Astrocyte (in vitro differentiated cells and primary cell): ENCODE measurements at regions not wholly inside any gene's neighbourhood (a gene's known extent, or its start where the extent isn't known, plus 50 kb on each side); places are given as distances from the start of the nearest gene placed in this dataset.

Experiments
- DNase-seq: peaks from one replicate; pipeline ENCODE4 v3.0.0-alpha.2; 2010; ENCODE audit warnings: low read depth
- FAIRE-seq: peaks from 2 replicates; lab custom pipeline; 2011; peaks lifted over from hg19 to GRCh38; lab: Jason Lieb, UNC
- H2AFZ ChIP-seq: 2 replicates; pipeline ENCODE4 v1.6.0; 2012; ENCODE audit warnings: low read depth, low read length, inconsistent platforms
- H3K27ac ChIP-seq: 2 replicates; pipeline ENCODE4 v1.5.1; 2011; ENCODE audit warnings: low read depth, low read length, inconsistent platforms
- H3K27me3 ChIP-seq: 2 replicates; pipeline ENCODE4 v1.6.0; 2011; ENCODE audit warnings: low read length, inconsistent platforms; ENCODE audit not compliant: insufficient read depth
- H3K36me3 ChIP-seq: 2 replicates; pipeline ENCODE4 v1.5.1; 2011; ENCODE audit warnings: low read length, inconsistent platforms; ENCODE audit not compliant: insufficient read depth
- H3K4me1 ChIP-seq: 2 replicates; pipeline ENCODE4 v1.5.1; 2011; ENCODE audit warnings: low read length, inconsistent platforms; ENCODE audit not compliant: insufficient read depth
- H3K4me2 ChIP-seq: 2 replicates; pipeline ENCODE4 v1.6.0; 2012; ENCODE audit warnings: low read length, inconsistent platforms
- H3K4me3 ChIP-seq: 2 replicates; pipeline ENCODE4 v1.5.1; 2011; ENCODE audit warnings: low read depth, mild to moderate bottlenecking, low read length, inconsistent platforms; ENCODE audit not compliant: insufficient read depth
- H3K79me2 ChIP-seq: 2 replicates; pipeline ENCODE4 v1.6.0; 2012; ENCODE audit warnings: mild to moderate bottlenecking, low read length, inconsistent platforms; ENCODE audit not compliant: insufficient read depth
- H3K9ac ChIP-seq: 2 replicates; pipeline ENCODE4 v1.6.0; 2012; ENCODE audit warnings: mild to moderate bottlenecking, low read length, inconsistent platforms
- H3K9me3 ChIP-seq: 2 replicates; pipeline ENCODE4 v1.5.1; 2012; ENCODE audit warnings: low read depth, mild to moderate bottlenecking, low read length, inconsistent platforms; ENCODE audit not compliant: insufficient read depth
- H4K20me1 ChIP-seq: 2 replicates; pipeline ENCODE4 v1.6.0; 2012; ENCODE audit warnings: low read length, inconsistent platforms; ENCODE audit not compliant: insufficient read depth
- H3K27ac Mint-ChIP-seq: one replicate; pipeline ENCODE4 v1.8.0; 2021; ENCODE audit warnings: mild to moderate bottlenecking, mixed read lengths; ENCODE audit not compliant: unreplicated experiment
- H3K27me3 Mint-ChIP-seq: one replicate; pipeline ENCODE4 v1.8.0; 2021; ENCODE audit warnings: low read depth, mixed read lengths; ENCODE audit not compliant: unreplicated experiment
- H3K36me3 Mint-ChIP-seq: one replicate; pipeline ENCODE4 v1.8.0; 2021; ENCODE audit warnings: low read depth, mixed read lengths; ENCODE audit not compliant: unreplicated experiment
- H3K4me1 Mint-ChIP-seq: one replicate; pipeline ENCODE4 v1.8.0; 2021; ENCODE audit warnings: low read depth, mixed read lengths; ENCODE audit not compliant: unreplicated experiment
- H3K4me3 Mint-ChIP-seq: one replicate; pipeline ENCODE4 v1.8.0; 2021; ENCODE audit warnings: mild to moderate bottlenecking, moderate library complexity, mixed read lengths; ENCODE audit not compliant: unreplicated experiment
- H3K9me3 Mint-ChIP-seq: one replicate; pipeline ENCODE4 v1.8.0; 2021; ENCODE audit warnings: mild to moderate bottlenecking, mixed read lengths; ENCODE audit not compliant: unreplicated experiment
- CTCF ChIP-seq: IDR thresholded peaks from 2 replicates; pipeline ENCODE4 v1.5.1; 2011; ENCODE audit warnings: low read depth, mild to moderate bottlenecking, inconsistent platforms, low read length, moderate library complexity; ENCODE audit not compliant: insufficient read depth
- EZH2 ChIP-seq: IDR thresholded peaks from 2 replicates; pipeline ENCODE4 v1.6.1; 2012; ENCODE audit warnings: mild to moderate bottlenecking, low read length, inconsistent platforms; ENCODE audit not compliant: insufficient read depth

- TF ChIP-seq CTCF = no peak
- no peak for TF ChIP-seq EZH2
- no peaks in the 10 kb centered on the region for H3K27me3 ChIP-seq
- H3K4me3 Mint-ChIP-seq = no peak overlapping the region
- H3K27me3 Mint-ChIP-seq = no peaks in the 10 kb centered on the region
- no peaks in the 10 kb centered on the region for H3K9me3 ChIP-seq
- no peaks in the 10 kb centered on the region for H3K36me3 ChIP-seq
- no peaks in the 10 kb centered on the region for H3K4me1 Mint-ChIP-seq
- no peak overlapping the region for H2AFZ ChIP-seq
- FAIRE-seq = no peak
- H3K4me2 ChIP-seq = no peak overlapping the region
- H4K20me1 ChIP-seq = no peaks in the 10 kb centered on the region
- peaks cover 5% of the 10 kb centered on the region for H3K9me3 Mint-ChIP-seq
- H3K27ac ChIP-seq = no peak overlapping the region
- no peaks in the 10 kb centered on the region for H3K4me1 ChIP-seq
- H3K79me2 ChIP-seq = no peaks in the 10 kb centered on the region
- H3K27ac Mint-ChIP-seq = no peak overlapping the region
- no peaks in the 10 kb centered on the region for H3K36me3 Mint-ChIP-seq
- no peak overlapping the region for H3K4me3 ChIP-seq
- peak; percentile 58 for DNase-seq
- no peak overlapping the region for H3K9ac ChIP-seq
These were observed 174.5 kb downstream of the ZNF365 start for GRCh38 chr10:62548686-62549085.

GRCh38 chr10:62550173-62550572 is 176.0 kb downstream of the ZNF365 start:
- Mint-ChIP-seq H3K9me3 (peaks cover 2% of the 10 kb centered on the region), H3K27me3 (no peaks in the 10 kb centered on the region), H3K36me3 (no peaks in the 10 kb centered on the region), H3K4me3 (no peak overlapping the region), H3K4me1 (no peaks in the 10 kb centered on the region), H3K27ac (no peak overlapping the region)
- no peaks in the 10 kb centered on the region for H4K20me1 ChIP-seq
- H3K36me3 ChIP-seq = no peaks in the 10 kb centered on the region
- no peak for DNase-seq
- H3K27ac ChIP-seq = no peak overlapping the region
- no peak overlapping the region for H3K4me3 ChIP-seq
- H2AFZ ChIP-seq = no peak overlapping the region
- H3K9me3 ChIP-seq = no peaks in the 10 kb centered on the region
- no peak overlapping the region for H3K9ac ChIP-seq
- no peaks in the 10 kb centered on the region for H3K27me3 ChIP-seq
- no peak for TF ChIP-seq CTCF
- TF ChIP-seq EZH2 = no peak
- no peak for FAIRE-seq
- H3K4me1 ChIP-seq = no peaks in the 10 kb centered on the region
- H3K4me2 ChIP-seq = no peak overlapping the region
- H3K79me2 ChIP-seq = no peaks in the 10 kb centered on the region

- Histone ChIP-seq H3K4me3 (no peak overlapping the region), H2AFZ (no peak overlapping the region), H3K9me3 (no peaks in the 10 kb centered on the region), H3K36me3 (no peaks in the 10 kb centered on the region), H3K79me2 (no peaks in the 10 kb centered on the region), H3K4me1 (no peaks in the 10 kb centered on the region), H3K9ac (no peak overlapping the region), H3K27ac (no peak overlapping the region), H3K27me3 (no peaks in the 10 kb centered on the region), H4K20me1 (no peaks in the 10 kb centered on the region), H3K4me2 (no peak overlapping the region)
- Mint-ChIP-seq H3K9me3 (peaks cover 4% of the 10 kb centered on the region), H3K4me1 (peaks cover 18% of the 10 kb centered on the region), H3K27me3 (no peaks in the 10 kb centered on the region), H3K36me3 (no peaks in the 10 kb centered on the region), H3K27ac (no peak overlapping the region), H3K4me3 (no peak overlapping the region)
- FAIRE-seq = no peak
- TF ChIP-seq EZH2 = no peak
- peak; percentile 57 for TF ChIP-seq CTCF
- DNase-seq = peak; percentile 29
These were observed 180.5 kb downstream of the ZNF365 start for GRCh38 chr10:62554632-62555199.
